ENCODE measurements at regions not wholly inside any gene's neighbourhood (a gene's known extent, or its start where the extent isn't known, plus 50 kb on each side); places are given as distances from the start of the nearest gene placed in this dataset.

- DNase-seq (no peak), ATAC-seq (ENCODE audit: insufficient read depth, low FRiP score) (no peak)
- no peak overlapping the region for H3K4me3 ChIP-seq
- TF ChIP-seq, protein P1, sequence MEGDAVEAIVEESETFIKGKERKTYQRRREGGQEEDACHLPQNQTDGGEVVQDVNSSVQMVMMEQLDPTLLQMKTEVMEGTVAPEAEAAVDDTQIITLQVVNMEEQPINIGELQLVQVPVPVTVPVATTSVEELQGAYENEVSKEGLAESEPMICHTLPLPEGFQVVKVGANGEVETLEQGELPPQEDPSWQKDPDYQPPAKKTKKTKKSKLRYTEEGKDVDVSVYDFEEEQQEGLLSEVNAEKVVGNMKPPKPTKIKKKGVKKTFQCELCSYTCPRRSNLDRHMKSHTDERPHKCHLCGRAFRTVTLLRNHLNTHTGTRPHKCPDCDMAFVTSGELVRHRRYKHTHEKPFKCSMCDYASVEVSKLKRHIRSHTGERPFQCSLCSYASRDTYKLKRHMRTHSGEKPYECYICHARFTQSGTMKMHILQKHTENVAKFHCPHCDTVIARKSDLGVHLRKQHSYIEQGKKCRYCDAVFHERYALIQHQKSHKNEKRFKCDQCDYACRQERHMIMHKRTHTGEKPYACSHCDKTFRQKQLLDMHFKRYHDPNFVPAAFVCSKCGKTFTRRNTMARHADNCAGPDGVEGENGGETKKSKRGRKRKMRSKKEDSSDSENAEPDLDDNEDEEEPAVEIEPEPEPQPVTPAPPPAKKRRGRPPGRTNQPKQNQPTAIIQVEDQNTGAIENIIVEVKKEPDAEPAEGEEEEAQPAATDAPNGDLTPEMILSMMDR (IDR thresholded peaks at IDR 0.05; ENCODE audit: control extremely low read depth, extremely low read depth), result no peak
- H3K27me3 ChIP-seq (ENCODE audit: control insufficient read depth in 3 of 3, insufficient read depth in 3 of 3, low read length in 2 of 3), result no peaks in the 10 kb centered on the region
- WGBS, 2 donors, result 75 to 90% methylated on average over 3 of the region's 3 CpGs
- H3K9me3 ChIP-seq (ENCODE audit: control insufficient read depth in 4 of 4, insufficient read depth in 3 of 4, low read length in 3 of 4), result no peaks in the 10 kb centered on the region
- H3K9ac ChIP-seq (ENCODE audit: insufficient read depth in 1 of 2, low read length in 2 of 2), result no peak overlapping the region
- H3K27ac ChIP-seq (ENCODE audit: low read depth in 1 of 2, low read length in 1 of 2), result peak overlapping the region in 1 of 2 donors; percentile 89
- H3K4me1 ChIP-seq (ENCODE audit: control insufficient read depth in 5 of 5, insufficient read depth in 5 of 5, low read length in 5 of 5), result peaks cover 0 to 10% (median 4%) of the 10 kb centered on the region in 5 donors
- no peaks in the 10 kb centered on the region for H3K36me3 ChIP-seq (ENCODE audit: control insufficient read depth in 4 of 4, insufficient read depth in 4 of 4, low read length in 4 of 4)
Observed at GRCh38 chr7:116315803-116316202, 105.5 kb downstream of the TES start.

DNA sequence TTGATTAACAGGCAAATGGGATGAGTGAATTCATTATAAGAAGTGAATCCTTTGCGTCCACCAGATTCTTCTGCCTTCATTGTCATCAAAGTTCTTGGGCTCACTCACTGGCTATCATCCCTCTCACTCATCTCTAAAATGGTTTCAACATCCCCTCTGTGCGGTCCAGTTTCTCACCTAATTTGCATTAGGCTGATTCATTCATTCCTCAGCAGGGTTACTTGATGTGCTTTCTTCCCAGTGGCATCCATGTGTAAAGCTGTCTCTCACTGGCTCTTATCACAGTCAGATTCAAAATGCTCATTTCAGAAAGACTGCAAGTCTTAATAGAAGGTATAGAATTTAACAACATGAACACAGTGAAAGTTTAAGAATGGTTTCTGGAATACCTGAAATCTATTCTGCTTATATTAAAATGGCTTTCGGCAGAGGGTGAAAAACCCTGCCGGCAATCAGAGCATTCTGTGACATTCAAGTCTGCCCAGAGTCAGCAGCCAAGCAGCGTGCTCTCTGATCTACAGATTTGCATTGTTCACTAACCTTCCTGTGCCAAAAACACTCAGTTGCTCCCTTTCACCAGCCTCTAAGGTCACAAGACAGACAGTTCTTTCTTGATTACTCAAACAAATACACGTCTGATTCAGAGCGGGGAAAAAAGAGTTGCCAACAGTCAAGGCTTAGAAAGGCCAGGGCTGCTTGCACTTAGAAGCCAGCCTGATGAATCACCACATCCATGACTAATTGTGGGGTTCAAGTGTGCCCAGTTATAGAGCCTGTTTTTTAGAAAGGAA lies 106.7 kb downstream of the TES start:
- TF ChIP-seq, protein P1 (IDR thresholded peaks at IDR 0.05; ENCODE audit: control extremely low read depth, extremely low read depth), result no peak
- DNase-seq, result peak; percentile 40 to 74 (median 69)
- Histone ChIP-seq H3K4me3 (no peak overlapping the region), H3K9me3 (ENCODE audit: control insufficient read depth in 4 of 4, insufficient read depth in 3 of 4, low read length in 3 of 4) (no peaks in the 10 kb centered on the region), H3K9ac (ENCODE audit: insufficient read depth in 1 of 2, low read length in 2 of 2) (peak overlapping the region in 1 of 2 donors; percentile 4), H3K4me1 (ENCODE audit: control insufficient read depth in 5 of 5, insufficient read depth in 5 of 5, low read length in 5 of 5) (peaks cover 0 to 10% (median 4%) of the 10 kb centered on the region in 5 donors), H3K36me3 (ENCODE audit: control insufficient read depth in 4 of 4, insufficient read depth in 4 of 4, low read length in 4 of 4) (no peaks in the 10 kb centered on the region), H3K27me3 (ENCODE audit: control insufficient read depth in 3 of 3, insufficient read depth in 3 of 3, low read length in 2 of 3) (no peaks in the 10 kb centered on the region), H3K27ac (ENCODE audit: low read depth in 1 of 2, low read length in 1 of 2) (peak overlapping the region; percentile 71 to 89)
- 38 to 65% methylated on average over 7 of the region's 7 CpGs for WGBS, 2 donors
- ATAC-seq (ENCODE audit: insufficient read depth, low FRiP score), result peak; percentile 92

DNA sequence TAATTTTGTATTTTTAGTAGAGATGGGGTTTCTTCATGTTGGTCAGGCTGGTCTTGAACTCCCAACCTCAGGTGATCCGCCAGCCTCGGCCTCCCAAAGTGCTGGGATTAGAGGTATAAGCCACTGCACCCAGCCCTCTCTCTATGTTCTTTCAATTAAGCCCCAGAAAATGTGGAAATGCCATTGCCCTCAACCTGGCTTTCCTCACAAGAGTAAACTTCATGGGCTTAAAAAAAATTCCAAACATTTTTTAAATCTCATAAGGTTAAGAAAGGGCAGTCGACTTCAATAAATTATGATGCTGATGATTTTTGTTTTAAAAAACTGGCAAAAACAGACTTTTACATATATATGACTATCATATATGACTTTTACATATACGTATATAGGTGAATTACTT lies 107.6 kb downstream of the TES start:
- ATAC-seq (ENCODE audit: insufficient read depth, low FRiP score) (no peak), DNase-seq (no peak)
- Histone ChIP-seq H3K27me3 (ENCODE audit: control insufficient read depth in 3 of 3, insufficient read depth in 3 of 3, low read length in 2 of 3) (no peaks in the 10 kb centered on the region), H3K4me3 (no peak overlapping the region), H3K9me3 (ENCODE audit: control insufficient read depth in 4 of 4, insufficient read depth in 3 of 4, low read length in 3 of 4) (no peaks in the 10 kb centered on the region), H3K4me1 (ENCODE audit: control insufficient read depth in 5 of 5, insufficient read depth in 5 of 5, low read length in 5 of 5) (peaks cover 0 to 12% (median 4%) of the 10 kb centered on the region in 5 donors), H3K9ac (ENCODE audit: insufficient read depth in 1 of 2, low read length in 2 of 2) (no peak overlapping the region), H3K36me3 (ENCODE audit: control insufficient read depth in 4 of 4, insufficient read depth in 4 of 4, low read length in 4 of 4) (no peaks in the 10 kb centered on the region), H3K27ac (ENCODE audit: low read depth in 1 of 2, low read length in 1 of 2) (peak overlapping the region in 1 of 2 donors; percentile 89)
- 87 to 91% methylated on average over 4 of the region's 4 CpGs for WGBS, 2 donors
- TF ChIP-seq, protein P1 (IDR thresholded peaks at IDR 0.05; ENCODE audit: control extremely low read depth, extremely low read depth), result no peak
